Transverse colon (tissue), 4 donors: ENCODE measurements at regions not wholly inside any gene's neighbourhood (a gene's known extent, or its start where the extent isn't known, plus 50 kb on each side); places are given as distances from the start of the nearest gene placed in this dataset.

ENCODE experiments used
- DNase-seq: peaks from one replicate; pipeline ENCODE4 v3.0.0-alpha.2; 2019
- H3K27ac ChIP-seq, 4 donors: fragments of 200-600 bp; sonication (generic); 2 replicates each; pipeline ENCODE4 v1.5.1; 2016 to 2018; ENCODE audit warnings: inconsistent platforms in 4 of 4
- H3K27me3 ChIP-seq: fragments of 200-600 bp; sonication (generic); 2 replicates; pipeline ENCODE4 v1.5.1; 2017; ENCODE audit warnings: inconsistent platforms
- H3K36me3 ChIP-seq, 4 donors: fragments of 200-600 bp; sonication (generic); 2 replicates each; pipeline ENCODE4 v1.5.1; 2017 to 2019; ENCODE audit warnings: inconsistent platforms in 4 of 4
- H3K4me1 ChIP-seq, 4 donors: fragments of 200-600 bp; sonication (generic); 2 replicates each; pipeline ENCODE4 v1.5.1; 2017 to 2020; ENCODE audit warnings: inconsistent platforms in 4 of 4
- H3K4me3 ChIP-seq, 4 donors: fragments of 200-600 bp; sonication (generic); 1 replicate in 1 of 4; 2 replicates in 3 of 4; pipeline versions ENCODE4 v1.5.1 to v1.6.1; 2017 to 2019; ENCODE audit warnings: inconsistent platforms in 4 of 4
- H3K9me3 ChIP-seq, 2 donors: fragments of 200-600 bp; sonication (generic); 2 replicates each; pipeline ENCODE4 v1.5.1; 2017 to 2019; ENCODE audit warnings: inconsistent platforms in 2 of 2
- EP300 ChIP-seq: sonication (generic); formaldehyde crosslinking; IDR thresholded peaks from one replicate; pipeline ENCODE4 v1.6.1; 2017; ENCODE audit warnings: antibody characterized with exemption, low read depth
- POLR2A ChIP-seq: fragments of 450-650 bp; IDR thresholded peaks from one replicate; pipeline ENCODE4 v1.6.1; 2016; ENCODE audit warnings: antibody characterized with exemption, mild to moderate bottlenecking, moderate library complexity
- POLR2AphosphoS5 ChIP-seq, 3 donors: sonication (generic); formaldehyde crosslinking; IDR thresholded peaks; one replicate each; pipeline ENCODE4 v1.6.1; 2016; ENCODE audit warnings: antibody characterized with exemption in 3 of 3
- WGBS, 2 donors: methylation state at CpG; one replicate each; pipeline ENCODE4 v1.1.5; 2018; ENCODE audit warnings: low coverage in 1 of 2; 5-methylcytosine and 5-hydroxymethylcytosine counted together
- in situ Hi-C, 4 donors: fragments of 200-750 bp; cut with MboI; loops; one replicate each; pipeline versions ENCODE4 v1.15.0 to v1.15.1; 2017; ENCODE audit warnings: low sequenced_read_pairs in 3 of 4, low pct_ligation_motif_present in 1 of 4, low pct_unique_long_range_greater_than_20kb in 1 of 4
- intact Hi-C: fragments of 100-400 bp; cut with DNase I; formaldehyde crosslinking; loops from one replicate; pipeline ENCODE4 v1.15.1; 2023; ENCODE audit warnings: low total_unique reads
- TF ChIP-seq, protein P1 (sequence below), 5 experiments: fragments of 200-600 bp in 3 of 5; fragments of 450-650 bp in 2 of 5; sonication (generic) in 3 of 5; IDR thresholded peaks; 1 replicate in 2 of 5; 2 replicates in 3 of 5; pipeline ENCODE4 v1.5.1; 2016 to 2017; ENCODE audit warnings: antibody characterized with exemption in 5 of 5, inconsistent platforms in 3 of 5, mild to moderate bottlenecking in 2 of 5, moderate library complexity in 1 of 5

DNA sequence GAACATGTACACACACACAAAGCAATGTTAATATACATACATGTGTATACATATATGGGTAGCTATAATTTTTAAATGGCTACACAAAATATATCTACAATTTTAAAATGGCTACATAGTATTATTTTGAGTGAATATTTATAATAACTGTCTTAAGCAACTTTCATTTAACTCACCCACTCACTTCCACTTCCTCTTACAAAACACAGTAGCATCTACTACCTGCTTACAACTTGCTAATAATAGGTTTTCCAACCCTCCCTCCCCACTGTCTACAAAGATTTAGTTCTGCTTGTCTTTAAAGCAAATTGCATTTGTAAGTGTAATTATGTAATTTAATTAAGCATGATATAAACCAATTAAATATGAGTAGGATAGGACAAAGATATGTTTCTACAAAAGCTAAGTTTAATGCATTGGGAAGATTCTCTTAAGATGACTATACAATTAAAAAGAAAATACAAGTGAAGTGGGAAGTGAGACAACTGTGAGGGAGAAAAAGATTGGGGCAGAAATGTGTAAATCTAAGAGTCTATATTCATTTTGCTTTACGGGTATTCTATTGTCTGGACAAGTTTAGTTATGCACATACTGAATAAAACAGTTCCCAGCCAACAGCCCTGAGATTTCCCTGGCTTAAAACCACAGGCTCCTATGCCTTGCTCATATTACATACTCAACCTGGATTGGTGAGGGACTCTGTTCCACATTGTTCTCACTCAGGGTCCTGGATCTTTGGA lies 583.1 kb downstream of the EFNB2 start:
- no peaks in the 10 kb centered on the region for H3K4me1 ChIP-seq
- intact Hi-C loops (no loop called here), in situ Hi-C loops (no loop called here)
- no peaks in the 10 kb centered on the region for H3K9me3 ChIP-seq
- WGBS, 2 donors: 60 to 85% methylated on average over 1 of the region's 1 CpG
- H3K4me3 ChIP-seq: no peak overlapping the region
- H3K27ac ChIP-seq: no peak overlapping the region
- H3K36me3 ChIP-seq: no peaks in the 10 kb centered on the region
- H3K27me3 ChIP-seq: no peaks in the 10 kb centered on the region
- TF ChIP-seq, protein P1, sequence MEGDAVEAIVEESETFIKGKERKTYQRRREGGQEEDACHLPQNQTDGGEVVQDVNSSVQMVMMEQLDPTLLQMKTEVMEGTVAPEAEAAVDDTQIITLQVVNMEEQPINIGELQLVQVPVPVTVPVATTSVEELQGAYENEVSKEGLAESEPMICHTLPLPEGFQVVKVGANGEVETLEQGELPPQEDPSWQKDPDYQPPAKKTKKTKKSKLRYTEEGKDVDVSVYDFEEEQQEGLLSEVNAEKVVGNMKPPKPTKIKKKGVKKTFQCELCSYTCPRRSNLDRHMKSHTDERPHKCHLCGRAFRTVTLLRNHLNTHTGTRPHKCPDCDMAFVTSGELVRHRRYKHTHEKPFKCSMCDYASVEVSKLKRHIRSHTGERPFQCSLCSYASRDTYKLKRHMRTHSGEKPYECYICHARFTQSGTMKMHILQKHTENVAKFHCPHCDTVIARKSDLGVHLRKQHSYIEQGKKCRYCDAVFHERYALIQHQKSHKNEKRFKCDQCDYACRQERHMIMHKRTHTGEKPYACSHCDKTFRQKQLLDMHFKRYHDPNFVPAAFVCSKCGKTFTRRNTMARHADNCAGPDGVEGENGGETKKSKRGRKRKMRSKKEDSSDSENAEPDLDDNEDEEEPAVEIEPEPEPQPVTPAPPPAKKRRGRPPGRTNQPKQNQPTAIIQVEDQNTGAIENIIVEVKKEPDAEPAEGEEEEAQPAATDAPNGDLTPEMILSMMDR (IDR thresholded peaks at IDR 0.05): no peak
- no peak for TF ChIP-seq POLR2A
- DNase-seq: no peak

DNA sequence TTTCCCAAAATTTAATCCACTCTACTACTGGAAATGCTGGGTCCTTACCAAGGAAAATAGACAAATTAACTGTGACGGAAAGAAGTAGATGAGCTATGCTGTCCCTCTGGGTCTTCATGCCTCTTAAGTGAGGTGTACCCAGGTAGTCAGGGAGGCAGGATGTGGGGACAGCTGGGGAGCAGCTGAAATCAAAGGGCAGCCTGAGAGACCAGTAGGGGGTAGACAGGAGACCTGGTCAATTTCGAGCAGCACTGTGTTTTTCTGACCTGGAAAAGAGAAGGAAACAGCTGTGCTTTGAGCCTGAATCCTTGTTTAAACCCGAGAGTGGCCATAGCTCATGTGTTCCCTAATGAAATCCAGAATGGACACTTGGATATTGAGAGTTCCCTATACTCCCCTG lies 587.3 kb downstream of the EFNB2 start:
- no peaks in the 10 kb centered on the region for H3K9me3 ChIP-seq
- DNase-seq: no peak
- H3K4me1 ChIP-seq: no peaks in the 10 kb centered on the region
- TF ChIP-seq EP300 (no peak), POLR2A (no peak), POLR2AphosphoS5 (IDR thresholded peaks at IDR 0.05) (no peak)
- TF ChIP-seq, protein P1 (IDR thresholded peaks at IDR 0.05): no peak
- no peaks in the 10 kb centered on the region for H3K36me3 ChIP-seq
- no peaks in the 10 kb centered on the region for H3K27me3 ChIP-seq
- H3K4me3 ChIP-seq: no peak overlapping the region
- 60 to 73% methylated on average over 1 to 3 of the region's 3 CpGs for WGBS, 2 donors
- in situ Hi-C loops (no loop called here), intact Hi-C loops (no loop called here)
- H3K27ac ChIP-seq: no peak overlapping the region

DNA sequence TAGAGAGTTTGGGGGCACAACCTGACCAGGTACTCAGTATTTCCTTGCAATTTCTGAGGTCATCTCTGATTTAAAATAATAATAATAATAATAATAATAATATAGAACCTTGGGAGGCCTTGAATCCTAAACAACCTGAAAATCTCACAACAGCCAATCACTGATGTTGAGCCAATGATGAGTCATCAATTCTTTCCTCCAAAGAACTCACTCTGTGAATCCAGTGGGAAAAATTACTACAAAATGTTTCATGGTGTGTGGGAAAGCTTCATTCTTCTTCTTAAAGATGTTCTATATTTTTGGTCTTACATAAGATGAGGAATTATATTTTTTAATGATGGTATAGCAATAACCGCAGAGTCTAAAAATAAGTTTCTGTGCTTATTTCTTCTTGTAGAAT lies 594.6 kb downstream of the EFNB2 start:
- Histone ChIP-seq H3K27ac (no peak overlapping the region), H3K4me3 (no peak overlapping the region), H3K27me3 (no peaks in the 10 kb centered on the region), H3K9me3 (no peaks in the 10 kb centered on the region), H3K4me1 (no peaks in the 10 kb centered on the region), H3K36me3 (no peaks in the 10 kb centered on the region)
- no peak for TF ChIP-seq EP300
- no peak for TF ChIP-seq POLR2A
- TF ChIP-seq POLR2AphosphoS5 (IDR thresholded peaks at IDR 0.05): no peak
- TF ChIP-seq, protein P1 (IDR thresholded peaks at IDR 0.05): no peak
- no peak for DNase-seq
- WGBS, 2 donors: 87 to 98% methylated on average over 1 of the region's 1 CpG
- in situ Hi-C loops (no loop called here), intact Hi-C loops (no loop called here)

DNA sequence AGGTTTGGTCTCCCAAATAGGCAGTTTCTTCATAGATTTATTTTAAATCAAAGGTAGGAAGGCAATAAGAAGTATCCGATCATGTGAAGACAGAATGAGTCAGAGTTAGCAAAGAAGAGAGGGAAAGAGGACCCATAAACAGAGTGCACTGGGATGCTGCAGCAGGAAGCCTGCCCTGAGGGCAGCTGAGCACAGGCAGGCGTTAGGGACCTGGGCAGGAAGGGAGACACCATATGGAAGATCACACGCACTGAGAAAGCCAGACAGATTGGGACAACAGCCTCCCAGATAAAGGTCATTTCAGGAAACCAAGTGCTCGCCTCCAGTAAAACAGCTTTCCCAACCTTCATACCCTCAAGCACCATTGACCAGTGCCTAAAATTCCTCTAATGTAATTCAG lies 598.0 kb downstream of the EFNB2 start:
- H3K27ac ChIP-seq: no peak overlapping the region
- no peak for TF ChIP-seq POLR2A
- TF ChIP-seq EP300: no peak
- TF ChIP-seq, protein P1 (IDR thresholded peaks at IDR 0.05): no peak
- no peak for TF ChIP-seq POLR2AphosphoS5 (IDR thresholded peaks at IDR 0.05)
- no peaks in the 10 kb centered on the region for H3K4me1 ChIP-seq
- 69 to 85% methylated on average over 3 to 4 of the region's 4 CpGs for WGBS, 2 donors
- no peaks in the 10 kb centered on the region for H3K27me3 ChIP-seq
- H3K36me3 ChIP-seq: no peaks in the 10 kb centered on the region
- H3K4me3 ChIP-seq: no peak overlapping the region
- no peaks in the 10 kb centered on the region for H3K9me3 ChIP-seq
- in situ Hi-C loops: no loop called here
- DNase-seq: no peak
- intact Hi-C loops: no loop called here
